Neural progenitor cell (in vitro differentiated cells): ENCODE measurements at regions not wholly inside any gene's neighbourhood (a gene's known extent, or its start where the extent isn't known, plus 50 kb on each side); places are given as distances from the start of the nearest gene placed in this dataset.

ENCODE experiments used
- CTCF ChIP-seq: fragments of 200-600 bp; sonication (generic); IDR thresholded peaks from 2 replicates; pipeline ENCODE4 v1.5.1; 2017; ENCODE audit warnings: antibody characterized with exemption, mild to moderate bottlenecking
- EZH2 ChIP-seq: fragments of 200-600 bp; sonication (generic); IDR thresholded peaks from 2 replicates; pipeline ENCODE4 v1.6.1; 2017; ENCODE audit warnings: antibody characterized with exemption, mild to moderate bottlenecking, moderate library complexity

- TF ChIP-seq CTCF (no peak), EZH2 (no peak)
Observed at GRCh38 chr11:15336021-15336420, 221.3 kb downstream of the INSC start.
